GM19372 (cell line): ENCODE measurements at regions not wholly inside any gene's neighbourhood (a gene's known extent, or its start where the extent isn't known, plus 50 kb on each side); places are given as distances from the start of the nearest gene placed in this dataset.

Experiments
- ATAC-seq: cut with Tn5 transposase; IDR thresholded peaks from one replicate; pipeline ENCODE4 v1.9.1; 2021; ENCODE audit warnings: mild to moderate bottlenecking, low read depth, moderate library complexity; ENCODE audit not compliant: unreplicated experiment

DNA sequence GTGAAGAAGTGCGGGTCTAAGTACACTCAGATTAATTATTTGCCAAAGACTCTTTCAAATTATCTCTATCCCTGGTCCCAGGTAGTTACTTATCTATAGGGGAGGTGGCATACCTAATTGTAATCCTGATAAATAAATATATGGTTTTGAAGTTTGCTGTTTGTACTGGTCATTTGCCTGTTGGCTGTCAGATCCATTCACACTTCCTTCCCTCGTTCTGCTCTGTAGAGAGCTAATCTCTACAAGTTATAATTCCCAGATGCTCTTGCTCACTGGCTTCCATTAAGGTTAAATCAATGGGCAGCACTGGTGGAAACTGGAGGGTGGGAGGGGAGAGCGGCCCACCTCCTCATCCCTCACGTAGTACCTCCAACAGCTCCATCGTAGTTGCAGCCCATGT lies 447.1 kb downstream of the TXNL1 start:
- no peak for ATAC-seq

DNA sequence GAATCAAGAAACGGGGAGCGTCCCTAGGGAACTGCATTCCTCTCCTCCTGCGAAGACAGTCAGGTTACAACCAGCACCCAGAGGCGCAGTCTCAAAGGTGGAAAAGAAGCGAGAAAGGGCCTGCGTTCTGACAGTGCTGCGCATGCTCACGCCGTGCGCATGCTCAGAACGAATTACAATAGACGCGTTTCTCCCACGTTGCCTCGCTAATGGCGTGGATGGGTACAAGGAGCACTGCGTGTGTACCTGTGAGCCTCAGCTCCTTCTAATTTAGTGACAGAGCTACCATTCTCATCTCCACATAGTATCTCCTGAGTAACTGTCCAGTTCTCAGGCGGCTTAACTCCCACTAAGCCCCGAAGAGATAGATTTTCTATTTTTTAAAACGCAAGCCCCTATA lies 448.8 kb downstream of the TXNL1 start:
- no peak for ATAC-seq

DNA sequence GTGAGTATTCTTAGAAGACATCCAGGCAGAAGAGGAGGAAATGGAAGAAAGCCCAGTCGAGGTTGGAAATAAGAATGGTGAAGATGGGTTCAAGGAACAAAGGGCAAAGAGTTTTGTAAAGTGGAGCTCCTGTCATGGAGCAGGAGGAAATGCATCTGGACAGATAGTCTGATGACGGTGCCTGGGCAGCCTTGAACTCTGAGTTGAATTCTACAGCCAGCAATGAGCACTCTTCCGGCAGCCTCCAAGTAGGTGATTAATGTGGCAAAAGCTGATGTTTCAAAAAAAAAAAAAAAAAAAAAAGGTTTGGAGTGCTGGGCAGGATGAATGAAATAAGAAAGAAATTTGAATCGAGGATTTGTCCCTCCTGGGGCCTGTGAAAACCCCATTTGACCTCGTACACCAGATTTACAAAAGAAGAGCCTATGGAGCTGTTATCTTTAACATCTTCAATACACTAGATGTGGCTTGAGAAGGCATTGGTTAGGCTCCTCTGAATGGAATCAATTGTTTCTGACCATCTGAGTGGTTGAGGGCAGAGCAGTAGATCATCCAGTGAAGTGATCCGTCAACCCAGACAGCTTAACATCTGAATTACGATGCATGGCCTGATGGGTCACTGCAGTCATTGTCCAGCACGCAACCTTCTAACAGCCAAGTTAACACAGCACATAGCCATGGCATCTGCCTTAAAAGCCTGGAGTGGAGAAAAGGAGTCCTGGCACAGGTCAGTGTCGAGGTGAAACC lies 449.7 kb downstream of the TXNL1 start:
- ATAC-seq: no peak

DNA sequence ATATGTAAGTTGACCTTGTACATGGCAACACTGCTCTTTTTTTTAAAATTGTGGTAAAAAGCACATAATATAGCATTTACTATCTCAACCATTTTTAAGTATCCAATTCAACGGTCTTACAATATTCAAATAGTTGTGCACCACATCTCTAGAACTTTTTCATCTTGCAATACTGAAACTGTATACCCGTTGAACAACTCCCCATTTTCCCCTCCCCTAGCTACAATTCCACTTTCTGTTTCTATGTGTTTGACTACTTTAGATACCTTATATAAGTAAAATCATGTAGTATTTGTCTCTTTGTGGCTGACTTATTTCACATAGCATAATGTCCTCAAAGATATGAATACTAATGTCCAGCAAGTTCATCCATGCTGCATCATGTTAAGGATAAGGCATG lies 452.1 kb downstream of the TXNL1 start:
- no peak for ATAC-seq

DNA sequence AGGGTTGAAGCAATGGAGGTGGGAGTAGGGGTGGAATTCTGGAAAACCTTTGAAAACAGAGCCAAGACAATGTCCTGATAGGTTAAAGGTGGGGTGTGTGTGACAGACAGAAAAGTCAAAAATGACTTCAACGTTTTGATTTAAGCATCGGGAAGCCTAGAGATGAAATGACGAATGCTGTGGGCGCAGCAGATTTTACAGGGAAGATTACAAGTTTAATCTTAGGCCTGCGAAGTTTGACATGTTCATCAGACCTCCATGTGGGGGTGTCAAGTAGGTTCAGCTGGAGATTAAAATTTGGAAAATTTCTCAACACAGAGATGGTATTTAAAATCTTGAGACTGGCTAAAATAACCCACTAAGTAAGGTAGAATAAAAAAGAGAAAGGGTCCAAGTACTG lies 453.3 kb downstream of the TXNL1 start:
- ATAC-seq: no peak

DNA sequence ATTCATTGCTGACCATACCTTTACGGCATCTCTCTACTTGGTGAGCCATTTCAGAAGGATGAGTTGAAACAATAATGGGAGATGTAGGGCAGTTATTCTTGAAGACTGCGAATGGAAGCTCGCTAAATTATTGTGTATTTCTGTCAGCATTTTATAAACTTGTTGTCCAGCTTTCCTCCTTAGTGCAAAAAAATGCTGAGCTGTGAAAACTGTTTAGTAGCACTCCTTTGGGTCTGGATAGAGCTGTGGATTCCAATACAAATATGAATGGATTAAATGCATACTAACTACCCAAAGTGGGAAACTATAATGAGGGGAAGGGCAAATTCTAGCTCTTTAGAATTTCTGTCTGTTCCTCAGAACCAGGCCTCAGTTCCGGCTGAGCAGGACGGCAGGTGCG lies 461.6 kb downstream of the TXNL1 start:
- no peak for ATAC-seq

DNA sequence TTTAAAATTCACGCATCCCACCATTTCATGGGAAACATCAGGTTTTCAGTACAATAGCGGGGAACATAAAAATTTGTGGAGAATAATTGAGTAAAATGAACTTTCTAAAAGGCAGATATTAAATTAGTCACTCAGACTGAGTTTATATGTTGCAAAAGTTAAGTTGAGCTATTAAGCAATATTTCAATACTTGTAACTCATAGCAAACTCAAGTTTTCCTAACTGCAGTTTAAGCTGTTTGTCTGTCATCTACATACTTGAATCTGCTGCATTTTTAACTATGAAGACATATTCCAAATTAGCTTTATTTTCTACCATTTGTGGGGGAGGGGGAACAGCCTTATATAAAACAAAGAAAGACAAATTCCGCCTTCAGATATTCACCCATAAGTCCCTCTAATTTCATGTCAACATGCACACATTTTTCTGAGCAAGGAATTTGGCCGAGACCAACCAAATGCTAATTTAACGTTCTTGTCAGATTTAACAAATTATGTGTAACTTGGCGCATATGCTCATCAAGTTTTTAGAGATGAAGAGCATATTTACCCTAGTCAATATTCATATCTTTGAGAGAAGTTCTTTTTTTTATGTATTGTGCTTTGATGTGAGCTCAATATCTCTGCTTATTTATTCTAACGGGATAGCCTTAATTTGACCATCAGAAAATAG lies 462.9 kb downstream of the TXNL1 start:
- no peak for ATAC-seq

DNA sequence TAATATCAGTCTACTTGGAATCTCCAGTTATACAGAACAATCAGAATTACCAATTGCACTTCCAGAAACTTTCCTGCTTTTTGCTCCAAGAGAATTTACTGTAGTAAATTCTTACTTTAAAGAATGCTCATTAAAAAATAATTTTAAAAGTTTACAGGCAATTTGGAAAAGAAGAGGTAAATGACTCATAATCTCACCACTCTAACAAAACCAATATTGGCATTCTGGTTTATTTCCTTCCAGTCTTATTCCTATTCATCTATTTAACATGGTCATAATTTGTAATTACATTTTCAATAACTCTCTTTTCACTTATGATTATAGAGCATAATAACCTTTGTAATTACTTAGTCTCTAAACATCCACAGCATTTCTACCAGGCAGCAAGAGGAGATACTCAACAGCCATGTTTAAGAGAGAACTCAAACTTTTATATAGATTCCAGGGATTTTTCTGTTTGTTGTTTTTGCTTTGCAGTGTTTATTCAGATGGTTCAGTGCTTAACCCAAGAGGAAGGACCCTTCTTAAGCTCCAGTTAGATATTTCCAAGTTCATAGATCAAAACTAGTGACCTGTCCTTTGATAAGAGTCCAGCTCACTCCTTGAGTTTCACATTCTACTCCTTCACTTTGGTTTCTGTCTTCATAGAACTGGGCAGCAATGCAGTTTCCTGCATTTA lies 464.7 kb downstream of the TXNL1 start:
- no peak for ATAC-seq

DNA sequence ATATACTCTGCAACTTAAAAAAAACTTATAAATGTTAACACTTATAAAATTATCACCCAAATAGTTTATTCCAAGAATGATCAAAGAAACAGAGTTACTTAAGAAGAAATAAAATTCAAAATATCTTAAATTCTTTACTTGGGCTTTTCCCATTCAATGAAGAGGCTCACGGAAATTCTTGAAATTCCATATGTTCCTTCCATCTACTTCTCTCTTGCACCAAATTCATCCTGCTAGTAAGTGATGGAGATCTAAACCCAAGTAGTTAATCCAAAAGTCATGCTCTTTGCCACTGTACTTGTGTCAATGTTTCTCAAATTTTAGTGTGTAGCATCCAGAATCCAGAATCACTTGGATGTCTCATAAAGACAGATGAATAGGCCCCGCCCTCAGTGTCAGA lies 465.9 kb downstream of the TXNL1 start:
- no peak for ATAC-seq

DNA sequence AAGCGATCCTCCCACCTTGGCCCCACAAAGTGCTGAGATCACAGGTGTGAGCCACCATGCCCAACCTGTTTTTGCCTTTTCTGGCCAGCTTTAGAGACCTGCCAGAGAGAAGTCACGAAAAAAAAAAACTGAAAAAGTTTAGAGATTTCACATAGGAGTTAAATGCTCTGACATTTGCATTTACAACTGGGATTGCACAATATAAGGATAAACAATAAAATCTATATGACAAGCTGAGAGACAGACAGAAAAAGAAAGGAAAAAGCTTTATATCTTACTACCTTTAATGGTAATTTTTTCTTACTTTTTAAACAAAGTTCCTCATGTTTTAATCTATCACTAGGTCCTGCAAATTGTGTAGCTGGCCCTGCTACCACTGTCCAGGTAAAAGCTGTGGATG lies 466.5 kb downstream of the TXNL1 start:
- no peak for ATAC-seq

DNA sequence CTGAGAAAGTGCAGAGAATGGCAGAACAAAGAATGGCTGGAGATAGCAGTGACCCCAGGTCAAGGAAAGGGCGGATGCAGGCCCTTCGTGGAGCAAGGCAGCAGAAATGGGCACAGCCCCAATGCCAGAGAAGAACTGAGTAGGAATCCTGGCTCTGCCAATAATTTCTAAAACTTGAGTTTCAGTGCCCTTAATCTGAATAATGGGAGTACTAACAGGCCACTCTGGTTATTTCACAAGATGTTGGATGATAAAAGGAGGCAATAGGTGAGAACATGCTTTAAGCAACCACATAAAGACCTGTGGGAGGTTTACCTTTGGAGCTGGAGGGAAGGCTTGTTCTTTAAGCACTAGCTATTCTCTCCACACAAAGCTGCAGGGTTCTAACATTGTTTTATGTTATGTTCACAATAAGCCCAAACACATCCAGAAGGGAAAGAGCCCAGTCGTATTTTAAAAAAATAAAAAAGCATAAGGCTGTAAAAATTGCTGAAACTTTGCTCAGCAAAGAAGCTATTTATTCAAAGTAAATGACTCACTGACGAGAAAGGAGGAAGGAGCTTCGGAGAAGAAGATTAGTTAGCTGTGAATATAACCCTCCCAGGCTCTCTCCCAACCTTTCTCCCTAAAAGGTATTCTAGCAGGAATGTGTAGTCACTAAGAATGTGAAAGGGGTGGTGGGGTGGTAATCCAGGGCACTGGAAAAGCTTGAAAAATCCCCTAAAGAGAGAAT lies 470.2 kb downstream of the TXNL1 start:
- ATAC-seq: no peak

DNA sequence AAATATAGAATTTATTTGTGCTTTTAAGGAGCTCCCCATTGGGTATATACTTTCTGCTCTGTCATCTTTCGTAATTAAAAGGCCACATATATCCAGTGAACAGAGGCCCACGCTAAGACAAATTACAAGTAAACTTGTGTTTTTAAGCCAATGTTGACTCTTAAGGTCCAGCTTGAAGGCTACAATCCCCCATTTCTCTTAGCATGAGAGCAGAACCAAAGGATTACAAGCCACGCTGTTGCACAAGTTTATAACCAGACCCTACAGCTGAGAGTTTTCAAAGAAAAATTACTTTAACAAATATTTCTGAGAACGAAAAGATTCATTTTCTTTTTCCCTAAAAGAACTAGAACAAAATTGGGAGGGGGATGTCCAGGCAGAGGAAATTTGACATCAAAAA lies 471.0 kb downstream of the TXNL1 start:
- ATAC-seq: no peak

DNA sequence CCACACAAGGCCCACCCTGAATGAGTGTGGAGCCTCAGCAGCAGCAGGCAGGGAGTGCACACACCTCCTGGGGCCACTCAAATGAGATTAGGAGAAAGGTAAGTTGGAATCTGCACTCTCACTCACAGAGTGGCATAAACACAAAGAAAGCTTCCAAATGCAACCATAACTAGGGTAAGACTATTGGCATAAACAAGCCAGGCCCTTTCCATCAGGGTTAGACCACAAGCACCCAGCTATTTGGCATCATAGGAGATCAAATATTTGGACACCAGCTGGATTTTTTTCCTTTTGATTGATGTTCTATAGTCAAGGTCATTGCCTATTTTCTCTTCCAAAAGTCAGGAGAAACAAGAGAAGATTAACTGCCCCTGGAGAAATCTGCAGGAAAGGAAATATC lies 471.5 kb downstream of the TXNL1 start:
- ATAC-seq: no peak

DNA sequence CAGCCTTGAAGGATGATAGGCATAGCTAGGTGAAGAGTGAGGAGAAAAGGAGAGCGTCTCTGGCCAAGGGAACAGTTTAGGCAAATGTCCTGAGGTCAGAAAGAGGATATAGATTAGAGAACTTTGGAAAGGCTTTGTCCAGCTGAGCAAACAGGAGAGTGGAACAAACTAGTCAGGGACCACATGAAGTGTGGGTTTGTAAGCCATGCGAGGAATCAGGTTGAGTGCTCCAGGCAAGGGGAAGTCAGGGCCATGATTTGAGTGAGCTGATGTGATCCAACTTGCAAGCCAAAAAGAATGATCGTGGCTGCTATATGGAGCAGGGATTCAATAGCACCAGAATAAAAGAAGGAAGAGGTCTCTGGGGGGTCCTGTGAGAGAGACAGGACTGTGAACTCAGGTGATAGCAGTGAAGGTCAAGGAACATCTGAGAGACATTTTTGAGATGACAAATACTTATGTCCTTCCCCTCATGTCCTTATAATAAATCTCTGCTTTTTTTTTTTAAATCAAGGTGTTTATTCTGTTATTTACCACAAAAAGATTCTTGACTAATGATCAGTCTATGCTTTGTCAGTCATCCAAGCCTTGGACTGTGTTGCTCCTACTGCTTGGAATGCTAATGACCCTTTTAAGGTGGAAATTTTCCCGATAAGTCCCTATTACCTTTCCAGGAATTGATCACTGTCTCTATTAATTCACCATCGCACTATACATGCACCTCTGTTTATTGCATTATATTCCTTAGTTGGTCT lies 472.6 kb downstream of the TXNL1 start:
- no peak for ATAC-seq

DNA sequence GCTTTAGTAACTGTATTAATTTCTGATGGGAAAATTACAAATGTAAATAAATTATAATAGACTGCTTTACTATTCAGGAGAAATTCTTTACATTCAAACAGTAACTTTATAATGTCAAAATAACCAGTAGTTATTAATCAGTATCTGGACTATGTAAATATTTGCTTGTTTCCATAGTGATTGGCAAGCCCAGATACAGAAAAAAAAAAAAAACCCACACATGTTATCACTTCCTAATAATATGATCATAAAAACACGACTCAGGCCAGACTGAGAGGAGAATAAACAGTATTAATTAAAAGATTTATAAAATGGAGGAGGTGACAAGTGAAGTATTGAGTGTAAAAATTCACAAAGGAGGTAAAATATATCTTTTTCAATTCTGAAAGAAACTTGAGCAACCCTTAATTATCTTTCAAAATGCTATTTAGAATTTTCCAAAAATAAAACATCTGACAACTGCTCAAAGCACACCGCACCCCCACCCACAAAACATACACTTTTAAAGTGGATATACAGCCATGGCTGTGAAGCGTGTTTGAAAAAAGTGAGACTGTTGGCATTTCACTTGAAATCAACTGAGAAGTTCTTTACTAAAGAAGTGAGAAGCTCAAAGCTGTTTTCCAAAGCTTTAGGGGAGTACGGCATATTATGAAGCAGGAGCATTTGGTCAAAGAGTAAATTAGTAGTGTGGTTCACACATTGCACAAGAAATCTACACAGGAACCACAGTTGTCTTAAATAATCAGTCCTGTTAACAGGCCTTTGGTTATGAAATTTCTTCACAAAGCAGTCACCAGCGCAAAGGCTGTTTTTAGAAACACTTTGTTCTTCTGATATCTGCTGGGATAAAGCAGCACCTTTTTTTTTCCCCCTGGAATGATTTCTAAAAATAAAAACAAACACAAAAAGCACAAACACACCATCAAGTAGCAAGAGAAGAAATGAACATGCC lies 475.8 kb downstream of the TXNL1 start:
- no peak for ATAC-seq

DNA sequence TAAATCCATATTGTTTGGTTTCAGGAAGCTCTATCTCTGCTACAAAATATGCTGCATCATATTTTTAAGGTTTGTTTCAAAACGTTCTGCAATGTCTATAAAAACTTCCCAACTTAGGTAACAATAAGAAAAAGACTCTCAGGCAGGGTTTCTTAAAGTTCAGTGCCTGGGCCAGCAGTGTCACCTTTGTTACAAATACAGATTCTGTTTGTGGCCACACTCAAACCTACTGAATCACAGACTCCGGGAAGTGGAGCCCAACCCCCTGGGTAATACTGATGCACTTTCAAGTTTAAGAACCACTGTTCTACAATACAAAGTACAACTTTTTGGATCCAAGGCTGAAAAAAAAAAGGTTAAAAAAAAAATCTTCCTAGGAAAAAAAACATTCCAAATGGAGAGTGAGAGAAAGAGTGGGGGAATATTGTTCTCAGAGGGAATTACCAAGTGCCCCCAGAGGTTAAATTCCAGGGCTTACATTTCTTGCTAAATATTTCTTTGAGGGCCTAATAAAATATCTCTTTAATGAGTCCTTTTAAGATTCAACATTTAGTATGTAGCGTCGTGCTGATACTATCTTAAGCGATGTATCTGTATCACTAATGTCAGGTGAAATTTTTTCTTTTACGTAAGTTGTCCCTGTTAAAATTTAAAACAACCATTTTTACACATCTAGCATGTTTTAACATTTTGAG lies 476.7 kb downstream of the TXNL1 start:
- ATAC-seq: no peak

DNA sequence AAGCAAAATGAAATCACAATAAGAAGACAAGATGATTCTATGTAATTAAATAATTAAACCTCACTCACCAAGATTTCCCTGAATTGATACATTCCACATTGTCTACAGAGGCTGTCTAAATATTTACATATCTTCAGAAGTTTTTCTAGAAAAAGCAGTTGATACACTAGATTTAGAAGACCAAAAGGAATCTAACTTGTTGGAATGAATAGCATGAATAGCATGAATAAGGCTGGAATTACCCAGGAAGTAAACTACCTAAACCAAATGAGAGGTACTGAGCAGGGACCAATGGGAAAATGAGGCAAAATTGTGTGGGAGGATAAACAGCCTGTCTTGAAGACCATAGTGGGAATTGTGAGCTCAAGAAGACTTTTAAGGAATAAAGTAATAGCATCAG lies 479.7 kb downstream of the TXNL1 start:
- ATAC-seq: no peak

DNA sequence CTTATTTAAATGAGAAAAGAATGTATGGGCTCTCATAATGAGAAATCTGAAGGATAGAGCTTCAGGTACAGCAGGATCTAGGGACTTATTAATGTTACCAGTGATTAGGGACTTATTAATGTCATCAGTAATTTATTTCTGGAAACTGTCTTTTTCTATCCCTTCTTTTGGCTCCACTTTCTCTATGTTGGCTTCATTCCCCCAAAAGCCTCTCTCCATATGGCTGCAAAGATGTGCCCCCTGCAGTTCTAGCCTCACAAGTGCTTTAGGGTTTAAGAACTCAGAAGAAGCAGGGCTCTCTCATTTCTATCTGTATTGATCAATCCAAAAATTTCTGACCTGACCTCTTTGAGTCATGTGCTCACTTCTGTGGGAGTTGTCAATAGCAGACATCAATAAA lies 480.9 kb downstream of the TXNL1 start:
- ATAC-seq: no peak
